K562 (cell line): ENCODE measurements at regions not wholly inside any gene's neighbourhood (a gene's known extent, or its start where the extent isn't known, plus 50 kb on each side); places are given as distances from the start of the nearest gene placed in this dataset.

Source experiments
- ATAC-seq: fragments of 200-7000 bp; cut with Tn5 transposase; 3 replicates; pipeline ENCODE4 v1.9.1; 2020; ENCODE audit warnings: moderate library complexity
- BruUV-seq: library from RNA; stranded (reverse); fragments of 400-500 nt; replicated peaks from 2 replicates; lab custom pipeline; 2021; lab: Mats Ljungman, UMichigan
- CTCF ChIA-PET: fragments of 300-600 bp; formaldehyde crosslinking; extraction: SDS; loops from one replicate; lab custom pipeline; 2021; ENCODE audit warnings: low intra/inter-chr PET ratio; lab: Yijun Ruan, JAX
- POLR2A ChIA-PET: fragments of 300-600, 350-650 bp; sonication (Branson Sonifier 250); formaldehyde crosslinking; extraction: SDS; loops from one replicate; lab custom pipeline; 2021; ENCODE audit warnings: antibody characterized with exemption, inconsistent platforms; lab: Yijun Ruan, JAX
- DNase-seq, 4 experiments: peaks; one replicate each; pipeline versions ENCODE4 v3.0.0 to v3.0.0-alpha.2; 2011 to 2018; ENCODE audit warnings: low spot score in 3 of 4, mixed read lengths in 3 of 4; ENCODE audit errors: extremely low read depth in 1 of 4
- FAIRE-seq: peaks from 2 replicates; lab custom pipeline; 2011; peaks lifted over from hg19 to GRCh38; lab: Jason Lieb, UNC
- H2AFZ ChIP-seq: 2 replicates; pipeline ENCODE4 v1.6.0; 2011; ENCODE audit warnings: low read depth, low read length, control low read depth, inconsistent platforms
- H3K27ac ChIP-seq: fragments of 200-600 bp; 3 replicates; pipeline ENCODE4 v1.8.0; 2011; ENCODE audit warnings: low read depth, mild to moderate bottlenecking, control low read depth, inconsistent platforms, low read length, moderate library complexity, mixed read lengths; ENCODE audit errors: extremely low read depth
- H3K27me3 ChIP-seq, 2 experiments: fragments of 300-600 bp in 1 of 2; 2 replicates in 1 of 2; 3 replicates in 1 of 2; pipeline versions ENCODE4 v1.6.0 to v1.8.0; 2011; ENCODE audit warnings: inconsistent platforms in 2 of 2, low read length in 2 of 2, mild to moderate bottlenecking in 1 of 2, mixed read lengths in 1 of 2, moderate library complexity in 1 of 2; ENCODE audit not compliant: control insufficient read depth in 2 of 2, insufficient read depth in 2 of 2
- H3K36me3 ChIP-seq: fragments of 300-600 bp; 3 replicates; pipeline ENCODE4 v1.8.0; 2011; ENCODE audit warnings: mild to moderate bottlenecking, low read length, inconsistent platforms; ENCODE audit not compliant: control insufficient read depth, insufficient read depth
- H3K4me1 ChIP-seq, 2 experiments: fragments of 200-600 bp in 1 of 2; replicated peaks in 1 of 2; 2 replicates in 1 of 2; 3 replicates in 1 of 2; pipeline versions ENCODE4 v1.5.1 to v1.8.0; 2011; ENCODE audit warnings: inconsistent platforms in 2 of 2, low read length in 2 of 2, mild to moderate bottlenecking in 1 of 2, mixed read lengths in 1 of 2, moderate library complexity in 1 of 2; ENCODE audit not compliant: control insufficient read depth in 2 of 2, insufficient read depth in 2 of 2
- H3K4me2 ChIP-seq: 2 replicates; pipeline ENCODE4 v1.6.1; 2011; ENCODE audit warnings: low read length, control low read depth, inconsistent platforms, mixed read lengths; ENCODE audit not compliant: insufficient read depth
- H3K4me3 ChIP-seq: fragments of 200-600 bp; sonication (generic), shearing (Covaris generic); 2 replicates; pipeline ENCODE4 v1.5.1; 2016; ENCODE audit warnings: control low read depth, inconsistent platforms
- H3K79me2 ChIP-seq: fragments of 200-600 bp; 3 replicates; pipeline ENCODE4 v1.8.0; 2011; ENCODE audit warnings: low read length, inconsistent platforms; ENCODE audit not compliant: control insufficient read depth, insufficient read depth
- H3K9ac ChIP-seq, 2 experiments: 2 replicates each; pipeline versions ENCODE4 v1.6.0 to v1.6.1; 2011; ENCODE audit warnings: low read depth in 2 of 2, low read length in 2 of 2, control low read depth in 1 of 2, inconsistent platforms in 1 of 2, mild to moderate bottlenecking in 1 of 2, mixed read lengths in 1 of 2; ENCODE audit not compliant: insufficient read depth in 1 of 2
- H3K9me1 ChIP-seq: one replicate; pipeline ENCODE4 v1.6.0; 2011; ENCODE audit warnings: inconsistent platforms, mild to moderate bottlenecking, low read length, moderate library complexity; ENCODE audit not compliant: control insufficient read depth, insufficient read depth
- H3K9me3 ChIP-seq: replicated peaks from 2 replicates; pipeline ENCODE4 v1.5.1; 2011; ENCODE audit warnings: low read depth, low read length, inconsistent platforms; ENCODE audit not compliant: control insufficient read depth, insufficient read depth
- H4K20me1 ChIP-seq: replicated peaks from 2 replicates; pipeline ENCODE4 v1.6.1; 2011; ENCODE audit warnings: low read length, inconsistent platforms, mixed read lengths; ENCODE audit not compliant: control insufficient read depth, insufficient read depth
- ATF6 ChIP-seq: sonication (generic); formaldehyde crosslinking; IDR thresholded peaks from 2 replicates; pipeline ENCODE4 v1.4.0; 2020; ENCODE audit warnings: mild to moderate bottlenecking, missing genetic modification reagents
- BHLHE40 ChIP-seq: IDR thresholded peaks from 2 replicates; pipeline ENCODE4 v1.6.1; 2011; ENCODE audit warnings: low read length, improper control_type of control experiment
- FOXK1 ChIP-seq: sonication (generic); formaldehyde crosslinking; IDR thresholded peaks from 2 replicates; pipeline ENCODE4 v1.8.0; 2022; ENCODE audit warnings: missing genetic modification reagents, mild to moderate bottlenecking, borderline replicate concordance
- KHSRP ChIP-seq: fragments of 450-650 bp; IDR thresholded peaks from 2 replicates; pipeline ENCODE4 v1.6.1; 2017
- RFX5 ChIP-seq: IDR thresholded peaks from 2 replicates; pipeline ENCODE4 v1.6.1; 2011; ENCODE audit warnings: low read depth, mild to moderate bottlenecking, improper control_type of control experiment, low read length
- SNIP1 ChIP-seq: fragments of 450-650 bp; IDR thresholded peaks from 2 replicates; pipeline ENCODE4 v1.7.1; 2017; ENCODE audit warnings: low read depth, mild to moderate bottlenecking
- STAT5B ChIP-seq: fragments of 250-450 bp; sonication (Bioruptor Pico); IDR thresholded peaks from 2 replicates; pipeline ENCODE4 v1.8.0; 2021; ENCODE audit warnings: mild to moderate bottlenecking, inconsistent platforms
- ZBTB17 ChIP-seq: fragments of 450-650 bp; formaldehyde crosslinking; IDR thresholded peaks from 2 replicates; pipeline ENCODE4 v1.4.0; 2020; ENCODE audit warnings: mild to moderate bottlenecking
- ZNF133 ChIP-seq: fragments of 250-450 bp; sonication (Bioruptor Pico); IDR thresholded peaks from 2 replicates; pipeline ENCODE4 v1.4.0; 2020; ENCODE audit warnings: mild to moderate bottlenecking
- ZNF408 ChIP-seq: fragments of 250-450 bp; sonication (Bioruptor Pico); IDR thresholded peaks from 2 replicates; pipeline ENCODE4 v1.4.0; 2020; ENCODE audit warnings: low read depth, mild to moderate bottlenecking, moderate library complexity
- ZNF668 ChIP-seq: fragments of 250-450 bp; sonication (Bioruptor Pico); IDR thresholded peaks from 2 replicates; pipeline ENCODE4 v1.8.0; 2022; ENCODE audit warnings: mild to moderate bottlenecking, inconsistent platforms
- WGBS: fragments of 100-300 bp; shearing (Covaris generic); methylation state at CpG from one replicate; pipeline ENCODE4 v1.1.6; 2016; ENCODE audit warnings: low coverage, mixed read lengths; ENCODE audit not compliant: insufficient coverage; ENCODE audit errors: missing lambda C conversion rate; 5-methylcytosine and 5-hydroxymethylcytosine counted together
- in situ Hi-C: fragments of 300-500 bp; cut with MboI; formaldehyde crosslinking; loops from 4 replicates; pipeline ENCODE4 v1.15.0; 2018; ENCODE audit warnings: inconsistent platforms, mixed read lengths
- intact Hi-C: fragments of 100-400 bp; cut with micrococcal nuclease; formaldehyde crosslinking; loops from 2 replicates; pipeline ENCODE4 v1.14.2; 2022
- TF ChIP-seq, protein P1 (sequence below): fragments of 250-450 bp; sonication (Bioruptor Pico); IDR thresholded peaks from 2 replicates; pipeline ENCODE4 v1.9.0; 2021; ENCODE audit warnings: mild to moderate bottlenecking, inconsistent platforms
- TF ChIP-seq, protein P2 (sequence below): fragments of 250-450 bp; sonication (Bioruptor Pico); IDR thresholded peaks from 2 replicates; pipeline ENCODE4 v1.5.0; 2020; ENCODE audit warnings: mild to moderate bottlenecking, borderline replicate concordance

DNA sequence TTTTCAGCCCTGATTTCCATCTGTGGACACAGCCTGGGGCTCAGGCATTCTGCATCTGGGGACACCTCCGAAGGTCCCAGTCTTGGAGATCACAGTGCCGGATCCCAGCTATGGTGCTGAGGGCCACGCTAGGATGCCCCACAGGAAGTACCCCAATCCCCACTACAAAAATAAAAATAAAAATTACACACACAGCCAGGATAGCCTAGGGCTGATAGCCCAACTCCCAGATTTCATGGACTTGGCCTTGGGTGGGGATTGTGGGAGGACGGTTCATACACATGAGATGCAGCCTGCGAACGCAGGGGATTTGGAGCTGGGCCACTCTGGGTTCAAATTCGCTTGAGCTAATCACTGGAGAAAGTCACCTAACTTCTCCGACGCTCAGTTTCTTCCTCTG is 237.7 kb downstream of the BUD13 start:
- ATAC-seq (no peak), DNase-seq (no peak), FAIRE-seq (no peak)
- H3K27ac ChIP-seq = no peak overlapping the region
- WGBS = 0% methylated on average over 9 of the region's 9 CpGs
- in situ Hi-C loops = no loop called here
- peaks cover 2 to 61% of the 10 kb centered on the region in 2 experiments; a peak in 3 of 5 replicates for H3K27me3 ChIP-seq
- no peaks in the 10 kb centered on the region; a peak in 1 of 5 replicates for H3K4me1 ChIP-seq
- H3K9ac ChIP-seq = no peak overlapping the region
- BruUV-seq = no TSS peak
- H3K36me3 ChIP-seq = no peaks in the 10 kb centered on the region
- no peak overlapping the region for H2AFZ ChIP-seq
- CTCF ChIA-PET = no interaction called here
- H3K9me3 ChIP-seq = no peaks in the 10 kb centered on the region
- H3K4me2 ChIP-seq = no peak overlapping the region
- H3K4me3 ChIP-seq = no peak overlapping the region
- no peaks in the 10 kb centered on the region for H3K9me1 ChIP-seq
- intact Hi-C loops = no loop called here
- TF ChIP-seq, protein P1, sequence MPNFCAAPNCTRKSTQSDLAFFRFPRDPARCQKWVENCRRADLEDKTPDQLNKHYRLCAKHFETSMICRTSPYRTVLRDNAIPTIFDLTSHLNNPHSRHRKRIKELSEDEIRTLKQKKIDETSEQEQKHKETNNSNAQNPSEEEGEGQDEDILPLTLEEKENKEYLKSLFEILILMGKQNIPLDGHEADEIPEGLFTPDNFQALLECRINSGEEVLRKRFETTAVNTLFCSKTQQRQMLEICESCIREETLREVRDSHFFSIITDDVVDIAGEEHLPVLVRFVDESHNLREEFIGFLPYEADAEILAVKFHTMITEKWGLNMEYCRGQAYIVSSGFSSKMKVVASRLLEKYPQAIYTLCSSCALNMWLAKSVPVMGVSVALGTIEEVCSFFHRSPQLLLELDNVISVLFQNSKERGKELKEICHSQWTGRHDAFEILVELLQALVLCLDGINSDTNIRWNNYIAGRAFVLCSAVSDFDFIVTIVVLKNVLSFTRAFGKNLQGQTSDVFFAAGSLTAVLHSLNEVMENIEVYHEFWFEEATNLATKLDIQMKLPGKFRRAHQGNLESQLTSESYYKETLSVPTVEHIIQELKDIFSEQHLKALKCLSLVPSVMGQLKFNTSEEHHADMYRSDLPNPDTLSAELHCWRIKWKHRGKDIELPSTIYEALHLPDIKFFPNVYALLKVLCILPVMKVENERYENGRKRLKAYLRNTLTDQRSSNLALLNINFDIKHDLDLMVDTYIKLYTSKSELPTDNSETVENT (CRISPR knock-in tag) = no peak
- TF ChIP-seq ATF6 (CRISPR knock-in tag) (no peak), STAT5B (CRISPR knock-in tag) (no peak), RFX5 (no peak), ZNF668 (CRISPR knock-in tag) (no peak), ZNF408 (CRISPR knock-in tag) (no peak), SNIP1 (no peak), ZNF133 (CRISPR knock-in tag) (no peak), FOXK1 (CRISPR knock-in tag) (no peak), ZBTB17 (CRISPR knock-in tag) (no peak), KHSRP (no peak), BHLHE40 (no peak)
- TF ChIP-seq, protein P2, sequence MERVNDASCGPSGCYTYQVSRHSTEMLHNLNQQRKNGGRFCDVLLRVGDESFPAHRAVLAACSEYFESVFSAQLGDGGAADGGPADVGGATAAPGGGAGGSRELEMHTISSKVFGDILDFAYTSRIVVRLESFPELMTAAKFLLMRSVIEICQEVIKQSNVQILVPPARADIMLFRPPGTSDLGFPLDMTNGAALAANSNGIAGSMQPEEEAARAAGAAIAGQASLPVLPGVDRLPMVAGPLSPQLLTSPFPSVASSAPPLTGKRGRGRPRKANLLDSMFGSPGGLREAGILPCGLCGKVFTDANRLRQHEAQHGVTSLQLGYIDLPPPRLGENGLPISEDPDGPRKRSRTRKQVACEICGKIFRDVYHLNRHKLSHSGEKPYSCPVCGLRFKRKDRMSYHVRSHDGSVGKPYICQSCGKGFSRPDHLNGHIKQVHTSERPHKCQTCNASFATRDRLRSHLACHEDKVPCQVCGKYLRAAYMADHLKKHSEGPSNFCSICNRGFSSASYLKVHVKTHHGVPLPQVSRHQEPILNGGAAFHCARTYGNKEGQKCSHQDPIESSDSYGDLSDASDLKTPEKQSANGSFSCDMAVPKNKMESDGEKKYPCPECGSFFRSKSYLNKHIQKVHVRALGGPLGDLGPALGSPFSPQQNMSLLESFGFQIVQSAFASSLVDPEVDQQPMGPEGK = no peak
- H3K79me2 ChIP-seq = no peaks in the 10 kb centered on the region
- POLR2A ChIA-PET = interaction anchor here (1.7 kb wide), 1 partner anchor 21 kb away, joined by 3 read pairs; no protein-coding TSS in a partner anchor
- H4K20me1 ChIP-seq = no peaks in the 10 kb centered on the region
